Nephron progenitor cell (in vitro differentiated cells): ENCODE measurements at regions not wholly inside any gene's neighbourhood (a gene's known extent, or its start where the extent isn't known, plus 50 kb on each side); places are given as distances from the start of the nearest gene placed in this dataset.

Experiments
- DNase-seq: peaks from one replicate; pipeline ENCODE4 v3.0.0; 2021
- H3K27ac Mint-ChIP-seq: 2 replicates; pipeline ENCODE4 v1.8.0; 2021; ENCODE audit warnings: mild to moderate bottlenecking, moderate library complexity, mixed read lengths
- H3K27me3 Mint-ChIP-seq: 2 replicates; pipeline ENCODE4 v1.8.0; 2021; ENCODE audit warnings: mild to moderate bottlenecking, low read depth, mixed read lengths; ENCODE audit not compliant: poor library complexity
- H3K36me3 Mint-ChIP-seq: 2 replicates; pipeline ENCODE4 v1.8.0; 2021; ENCODE audit warnings: low read depth, mixed read lengths
- H3K4me1 Mint-ChIP-seq: 2 replicates; pipeline ENCODE4 v1.8.0; 2021; ENCODE audit warnings: mixed read lengths
- H3K4me3 Mint-ChIP-seq: 2 replicates; pipeline ENCODE4 v1.8.0; 2021; ENCODE audit warnings: mild to moderate bottlenecking, moderate library complexity, mixed read lengths
- H3K9me3 Mint-ChIP-seq: 2 replicates; pipeline ENCODE4 v1.8.0; 2021; ENCODE audit warnings: mild to moderate bottlenecking, moderate library complexity, mixed read lengths
- CTCF ChIP-seq: fragments of 200-600 bp; sonication (generic); IDR thresholded peaks from 2 replicates; pipeline ENCODE4 v1.5.0; 2021; ENCODE audit warnings: antibody characterized with exemption

- no peaks in the 10 kb centered on the region for H3K4me1 Mint-ChIP-seq
- no peaks in the 10 kb centered on the region for H3K36me3 Mint-ChIP-seq
- no peaks in the 10 kb centered on the region for H3K9me3 Mint-ChIP-seq
- no peak overlapping the region for H3K4me3 Mint-ChIP-seq
- no peak for TF ChIP-seq CTCF
- DNase-seq, result no peak
- no peak overlapping the region for H3K27ac Mint-ChIP-seq
- H3K27me3 Mint-ChIP-seq, result no peaks in the 10 kb centered on the region
These were observed 503.7 kb upstream of the SLC8A1 start for GRCh38 chr2:40955635-40956034.

GRCh38 chr2:40957508-40957907 lies 505.6 kb upstream of the SLC8A1 start:
- Mint-ChIP-seq H3K27ac (no peak overlapping the region), H3K9me3 (no peaks in the 10 kb centered on the region), H3K4me1 (no peaks in the 10 kb centered on the region), H3K4me3 (no peak overlapping the region), H3K27me3 (no peaks in the 10 kb centered on the region), H3K36me3 (no peaks in the 10 kb centered on the region)
- DNase-seq, result no peak
- TF ChIP-seq CTCF, result no peak

GRCh38 chr2:40962026-40962425 lies 510.1 kb upstream of the SLC8A1 start:
- H3K4me1 Mint-ChIP-seq, result no peaks in the 10 kb centered on the region
- no peak for DNase-seq

GRCh38 chr2:40964509-40965250 lies 512.8 kb upstream of the SLC8A1 start:
- Mint-ChIP-seq H3K9me3 (no peaks in the 10 kb centered on the region), H3K27me3 (no peaks in the 10 kb centered on the region), H3K4me1 (no peaks in the 10 kb centered on the region), H3K27ac (no peak overlapping the region), H3K4me3 (no peak overlapping the region), H3K36me3 (no peaks in the 10 kb centered on the region)
- no peak for DNase-seq
- no peak for TF ChIP-seq CTCF

More at GRCh38 chr2:40962026-40962425, 510.1 kb upstream of the SLC8A1 start:
- Mint-ChIP-seq H3K27me3 (no peaks in the 10 kb centered on the region), H3K9me3 (no peaks in the 10 kb centered on the region), H3K27ac (no peak overlapping the region), H3K4me3 (no peak overlapping the region), H3K36me3 (no peaks in the 10 kb centered on the region)
- TF ChIP-seq CTCF, result no peak

GRCh38 chr2:40967451-40967850 lies 515.6 kb upstream of the SLC8A1 start:
- H3K36me3 Mint-ChIP-seq, result no peaks in the 10 kb centered on the region
- H3K9me3 Mint-ChIP-seq, result no peaks in the 10 kb centered on the region
- no peak for DNase-seq
- H3K27me3 Mint-ChIP-seq, result no peaks in the 10 kb centered on the region
- no peak overlapping the region for H3K27ac Mint-ChIP-seq
- H3K4me3 Mint-ChIP-seq, result no peak overlapping the region
- H3K4me1 Mint-ChIP-seq, result no peaks in the 10 kb centered on the region
- no peak for TF ChIP-seq CTCF

- Mint-ChIP-seq H3K27ac (no peak overlapping the region), H3K4me3 (no peak overlapping the region), H3K27me3 (no peaks in the 10 kb centered on the region), H3K9me3 (peaks cover 6% of the 10 kb centered on the region), H3K4me1 (no peaks in the 10 kb centered on the region), H3K36me3 (no peaks in the 10 kb centered on the region)
- DNase-seq, result no peak
- TF ChIP-seq CTCF, result no peak
These were observed 523.3 kb upstream of the SLC8A1 start for GRCh38 chr2:40975151-40975550.
